Right lobe of liver (tissue), 6 donors: ENCODE measurements at regions not wholly inside any gene's neighbourhood (a gene's known extent, or its start where the extent isn't known, plus 50 kb on each side); places are given as distances from the start of the nearest gene placed in this dataset.
A peak's percentile ranks its signal among the peaks of the same experiment; 100 is the strongest.
"Not testable (repeated sequence)": the region's sequence is repeated elsewhere in the genome, so short reads cannot be mapped to it uniquely, and the experiment has no call there.

Source experiments
- ATAC-seq, 4 donors: fragments of 200-7000 bp; cut with Tn5 transposase; one replicate each; pipeline ENCODE4 v1.9.1; 2020; ENCODE audit warnings: mild to moderate bottlenecking in 4 of 4, moderate library complexity in 4 of 4
- DNase-seq, 3 donors: peaks; one replicate each; pipeline ENCODE4 v3.0.0-alpha.2; 2020
- H3K27ac ChIP-seq, 3 donors: fragments of 200-600 bp; one replicate each; pipeline ENCODE4 v1.8.0; 2022
- H3K27me3 ChIP-seq, 2 donors: fragments of 200-600 bp; one replicate each; pipeline ENCODE4 v1.8.0; 2022
- H3K36me3 ChIP-seq, 4 donors: fragments of 200-600 bp; sonication (generic) in 1 of 4; one replicate each; pipeline versions ENCODE4 v1.5.1 to v1.8.0; 2017 to 2022; ENCODE audit warnings: control low read depth in 1 of 4
- H3K4me1 ChIP-seq, 4 donors: fragments of 200-600 bp; sonication (generic) in 1 of 4; one replicate each; pipeline versions ENCODE4 v1.5.1 to v1.8.0; 2017 to 2022; ENCODE audit warnings: control low read depth in 1 of 4
- H3K4me3 ChIP-seq, 3 donors: fragments of 200-600 bp; one replicate each; pipeline ENCODE4 v1.8.0; 2022
- H3K9me3 ChIP-seq, 4 donors: fragments of 200-600 bp; sonication (generic) in 1 of 4; one replicate each; pipeline versions ENCODE4 v1.5.1 to v1.8.0; 2017 to 2022; ENCODE audit warnings: control low read depth in 1 of 4
- CTCF ChIP-seq, 4 donors: fragments of 200-600 bp in 3 of 4; fragments of 450-650 bp in 1 of 4; IDR thresholded peaks; one replicate each; pipeline versions ENCODE4 v1.5.1 to v1.8.0; 2016 to 2022; ENCODE audit warnings: antibody characterized with exemption in 4 of 4, mild to moderate bottlenecking in 2 of 4
- POLR2A ChIP-seq: fragments of 450-650 bp; IDR thresholded peaks from one replicate; pipeline ENCODE4 v1.6.1; 2017; ENCODE audit warnings: antibody characterized with exemption, mild to moderate bottlenecking
- WGBS: methylation state at CpG from one replicate; pipeline ENCODE4 v1.1.6; 2018; ENCODE audit warnings: low coverage, low lambda C conversion rate; ENCODE audit not compliant: insufficient coverage; ENCODE audit errors: missing lambda C conversion rate; 5-methylcytosine and 5-hydroxymethylcytosine counted together
- intact Hi-C, 2 donors: fragments of 100-400 bp; cut with DNase I; formaldehyde crosslinking; loops; one replicate each; pipeline versions ENCODE4 v1.11.2 to v1.14.1; 2022
- donor health status: DM: no; HTN: yes; CAD: no.
- donor health status: DM: no; HTN: no; CAD: no.
- donor health status: DM: no; HTN: no; CAD: no.
- donor health status: DM: no; HTN: yes; CAD: no.
- donor health status: DM: no; HTN: yes; CAD: no.

- 80% methylated on average over 3 of the region's 3 CpGs for WGBS
- no peak for TF ChIP-seq CTCF (IDR thresholded peaks at IDR 0.05)
- TF ChIP-seq POLR2A = no peak
- no peaks in the 10 kb centered on the region for H3K9me3 ChIP-seq
- no peaks in the 10 kb centered on the region for H3K4me1 ChIP-seq
- H3K4me3 ChIP-seq = no peak overlapping the region
- no peaks in the 10 kb centered on the region for H3K27me3 ChIP-seq
- intact Hi-C loops = no loop called here
- DNase-seq (no peak), ATAC-seq (no peak)
- no peak overlapping the region for H3K27ac ChIP-seq
- no peaks in the 10 kb centered on the region for H3K36me3 ChIP-seq
Observed at GRCh38 chr3:66639809-66640356, 139.1 kb upstream of the LRIG1 start.

- TF ChIP-seq POLR2A (no peak), CTCF (IDR thresholded peaks at IDR 0.05) (no peak)
- no peak for ATAC-seq
Observed at GRCh38 chr3:66642019-66642418, 141.2 kb upstream of the LRIG1 start.

GRCh38 chr3:66642484-66642883 lies 141.7 kb upstream of the LRIG1 start:
- Histone ChIP-seq H3K27me3 (no peaks in the 10 kb centered on the region), H3K27ac (no peak overlapping the region), H3K36me3 (no peaks in the 10 kb centered on the region), H3K4me1 (no peaks in the 10 kb centered on the region), H3K4me3 (no peak overlapping the region), H3K9me3 (no peaks in the 10 kb centered on the region)
- TF ChIP-seq POLR2A (no peak), CTCF (IDR thresholded peaks at IDR 0.05) (no peak)
- 65% methylated on average over 3 of the region's 3 CpGs for WGBS
- intact Hi-C loops = no loop called here
- DNase-seq (no peak), ATAC-seq (no peak)

More at GRCh38 chr3:66642019-66642418, 141.2 kb upstream of the LRIG1 start:
- Histone ChIP-seq H3K27me3 (no peaks in the 10 kb centered on the region), H3K4me3 (no peak overlapping the region), H3K4me1 (no peaks in the 10 kb centered on the region), H3K27ac (no peak overlapping the region), H3K36me3 (no peaks in the 10 kb centered on the region), H3K9me3 (no peaks in the 10 kb centered on the region)
- intact Hi-C loops = no loop called here
- WGBS = 84% methylated on average over 4 of the region's 4 CpGs
- DNase-seq = no peak

- no peaks in the 10 kb centered on the region for H3K4me1 ChIP-seq
- no peaks in the 10 kb centered on the region for H3K9me3 ChIP-seq
- no peak for DNase-seq
- peak in 1 of 4 donors; percentile 26 for ATAC-seq
- TF ChIP-seq POLR2A (no peak), CTCF (IDR thresholded peaks at IDR 0.05) (no peak)
- no peaks in the 10 kb centered on the region for H3K36me3 ChIP-seq
- intact Hi-C loops = no loop called here
- no peaks in the 10 kb centered on the region for H3K27me3 ChIP-seq
- H3K27ac ChIP-seq = no peak overlapping the region
- H3K4me3 ChIP-seq = no peak overlapping the region
Observed at GRCh38 chr3:66644549-66644948, 143.7 kb upstream of the LRIG1 start.

- no peak for ATAC-seq
- no peaks in the 10 kb centered on the region for H3K36me3 ChIP-seq
- no peak for TF ChIP-seq POLR2A
- no peak for TF ChIP-seq CTCF (IDR thresholded peaks at IDR 0.05)
- H3K27me3 ChIP-seq = no peaks in the 10 kb centered on the region
- intact Hi-C loops = no loop called here
- H3K27ac ChIP-seq = no peak overlapping the region
- no peak overlapping the region for H3K4me3 ChIP-seq
- no peaks in the 10 kb centered on the region for H3K4me1 ChIP-seq
- no peak for DNase-seq
- WGBS = 81% methylated on average over 1 of the region's 1 CpG
- H3K9me3 ChIP-seq = no peaks in the 10 kb centered on the region
Observed at GRCh38 chr3:66648975-66649374, 148.2 kb upstream of the LRIG1 start.

- H3K36me3 ChIP-seq, H3K27me3 ChIP-seq, H3K27ac ChIP-seq, H3K4me3 ChIP-seq, intact Hi-C loops, DNase-seq, ATAC-seq, H3K9me3 ChIP-seq: not testable (repeated sequence)
- no CpG with 5 or more reads among the region's 29 CpGs for WGBS
- peaks cover 0 to 13% (median 2%) of the 10 kb centered on the region in 4 donors for H3K4me1 ChIP-seq
Observed at GRCh38 chr3:66651520-66651919, 150.7 kb upstream of the LRIG1 start.

- peaks cover 0 to 14% (median 2%) of the 10 kb centered on the region in 4 donors for H3K4me1 ChIP-seq
- 100% methylated on average over 2 of the region's 4 CpGs for WGBS
- H3K27me3 ChIP-seq, ATAC-seq, H3K36me3 ChIP-seq, H3K9me3 ChIP-seq, intact Hi-C loops, H3K4me3 ChIP-seq, DNase-seq, H3K27ac ChIP-seq: not testable (repeated sequence)
Observed at GRCh38 chr3:66652100-66652499, 151.3 kb upstream of the LRIG1 start.
